ENCODE measurements at regions not wholly inside any gene's neighbourhood (a gene's known extent, or its start where the extent isn't known, plus 50 kb on each side); places are given as distances from the start of the nearest gene placed in this dataset.

DNA sequence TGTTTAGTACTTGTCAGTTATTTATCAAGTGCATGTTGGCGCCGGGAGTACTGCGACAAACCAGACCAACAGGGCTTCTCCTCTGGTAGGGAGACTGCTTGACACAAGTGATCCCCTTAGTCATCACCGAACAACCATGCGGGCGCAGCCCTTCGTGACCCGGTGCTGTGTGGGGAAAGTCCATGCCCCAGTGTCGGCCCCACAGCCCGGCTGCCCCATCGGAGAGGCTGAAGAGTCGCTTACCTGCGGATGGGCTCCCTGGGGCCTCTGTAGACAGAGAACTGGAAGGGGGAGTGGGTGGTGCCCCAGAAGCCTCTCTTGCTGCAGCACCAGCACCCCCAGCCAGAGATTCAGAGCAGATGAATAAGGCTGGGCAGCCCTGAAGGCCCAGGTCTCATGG, 90.3 kb upstream of the PRR23E start:
- TF ChIP-seq, protein P1, sequence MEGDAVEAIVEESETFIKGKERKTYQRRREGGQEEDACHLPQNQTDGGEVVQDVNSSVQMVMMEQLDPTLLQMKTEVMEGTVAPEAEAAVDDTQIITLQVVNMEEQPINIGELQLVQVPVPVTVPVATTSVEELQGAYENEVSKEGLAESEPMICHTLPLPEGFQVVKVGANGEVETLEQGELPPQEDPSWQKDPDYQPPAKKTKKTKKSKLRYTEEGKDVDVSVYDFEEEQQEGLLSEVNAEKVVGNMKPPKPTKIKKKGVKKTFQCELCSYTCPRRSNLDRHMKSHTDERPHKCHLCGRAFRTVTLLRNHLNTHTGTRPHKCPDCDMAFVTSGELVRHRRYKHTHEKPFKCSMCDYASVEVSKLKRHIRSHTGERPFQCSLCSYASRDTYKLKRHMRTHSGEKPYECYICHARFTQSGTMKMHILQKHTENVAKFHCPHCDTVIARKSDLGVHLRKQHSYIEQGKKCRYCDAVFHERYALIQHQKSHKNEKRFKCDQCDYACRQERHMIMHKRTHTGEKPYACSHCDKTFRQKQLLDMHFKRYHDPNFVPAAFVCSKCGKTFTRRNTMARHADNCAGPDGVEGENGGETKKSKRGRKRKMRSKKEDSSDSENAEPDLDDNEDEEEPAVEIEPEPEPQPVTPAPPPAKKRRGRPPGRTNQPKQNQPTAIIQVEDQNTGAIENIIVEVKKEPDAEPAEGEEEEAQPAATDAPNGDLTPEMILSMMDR (CRISPR knock-in tag; IDR thresholded peaks at IDR 0.05) = no peak
- TF ChIP-seq FOXJ3 (CRISPR knock-in tag; IDR thresholded peaks at IDR 0.05; ENCODE audit: borderline replicate concordance) = no peak
- no peak for TF ChIP-seq JUND (CRISPR knock-in tag; IDR thresholded peaks at IDR 0.05)
- no peak for TF ChIP-seq PHB2 (IDR thresholded peaks at IDR 0.05; ENCODE audit: partially characterized antibody)
- TF ChIP-seq GABPB1 (CRISPR knock-in tag; IDR thresholded peaks at IDR 0.05) = no peak
- TF ChIP-seq CC2D1A (CRISPR knock-in tag; IDR thresholded peaks at IDR 0.05) = no peak
- TF ChIP-seq ZHX2 (IDR thresholded peaks at IDR 0.05; ENCODE audit: low read depth) = no peak
- TF ChIP-seq ZHX2 (CRISPR knock-in tag; IDR thresholded peaks at IDR 0.05; ENCODE audit: borderline replicate concordance) = no peak
- TF ChIP-seq, protein P2, sequence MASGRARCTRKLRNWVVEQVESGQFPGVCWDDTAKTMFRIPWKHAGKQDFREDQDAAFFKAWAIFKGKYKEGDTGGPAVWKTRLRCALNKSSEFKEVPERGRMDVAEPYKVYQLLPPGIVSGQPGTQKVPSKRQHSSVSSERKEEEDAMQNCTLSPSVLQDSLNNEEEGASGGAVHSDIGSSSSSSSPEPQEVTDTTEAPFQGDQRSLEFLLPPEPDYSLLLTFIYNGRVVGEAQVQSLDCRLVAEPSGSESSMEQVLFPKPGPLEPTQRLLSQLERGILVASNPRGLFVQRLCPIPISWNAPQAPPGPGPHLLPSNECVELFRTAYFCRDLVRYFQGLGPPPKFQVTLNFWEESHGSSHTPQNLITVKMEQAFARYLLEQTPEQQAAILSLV (CRISPR knock-in tag; IDR thresholded peaks at IDR 0.05; ENCODE audit: borderline replicate concordance) = no peak
- TF ChIP-seq FOXK2 (IDR thresholded peaks at IDR 0.05) = no peak
- TF ChIP-seq KAT8 (CRISPR knock-in tag; IDR thresholded peaks at IDR 0.05) = no peak
- TF ChIP-seq, protein P3, sequence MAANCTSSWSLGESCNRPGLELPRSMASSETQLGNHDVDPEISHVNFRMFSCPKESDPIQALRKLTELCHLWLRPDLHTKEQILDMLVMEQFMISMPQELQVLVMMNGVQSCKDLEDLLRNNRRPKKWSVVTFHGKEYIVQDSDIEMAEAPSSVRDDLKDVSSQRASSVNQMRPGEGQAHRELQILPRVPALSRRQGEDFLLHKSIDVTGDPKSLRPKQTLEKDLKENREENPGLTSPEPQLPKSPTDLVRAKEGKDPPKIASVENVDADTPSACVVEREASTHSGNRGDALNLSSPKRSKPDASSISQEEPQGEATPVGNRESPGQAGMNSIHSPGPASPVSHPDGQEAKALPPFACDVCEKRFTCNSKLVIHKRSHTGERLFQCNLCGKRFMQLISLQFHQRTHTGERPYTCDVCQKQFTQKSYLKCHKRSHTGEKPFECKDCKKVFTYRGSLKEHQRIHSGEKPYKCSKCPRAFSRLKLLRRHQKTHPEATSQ (CRISPR knock-in tag; IDR thresholded peaks at IDR 0.05; ENCODE audit: borderline replicate concordance) = no peak
- no peak for TF ChIP-seq POLR2AphosphoS5 (IDR thresholded peaks at IDR 0.05; ENCODE audit: low read depth, low read length)
- TF ChIP-seq SIN3B (IDR thresholded peaks at IDR 0.05; ENCODE audit: low read length) = no peak
